Germinal center (tissue), 1 donor: ENCODE measurements at regions not wholly inside any gene's neighbourhood (a gene's known extent, or its start where the extent isn't known, plus 50 kb on each side); places are given as distances from the start of the nearest gene placed in this dataset.
"Not testable (repeated sequence)": the region's sequence is repeated elsewhere in the genome, so short reads cannot be mapped to it uniquely, and the experiment has no call there.

Source experiments
- DNase-seq: peaks from one replicate; pipeline ENCODE4 v3.0.0; 2012; ENCODE audit warnings: mixed read lengths, low spot score

GRCh38 chr10:57959318-57960006 is 308.2 kb downstream of the IPMK start:
- no peak for DNase-seq

- no peak for DNase-seq
Observed at GRCh38 chr10:57955076-57955475, 312.6 kb downstream of the IPMK start.

- DNase-seq = no peak
Observed at GRCh38 chr10:57952741-57953140, 315.0 kb downstream of the IPMK start.

GRCh38 chr10:57950442-57950974 is 317.2 kb downstream of the IPMK start:
- DNase-seq = no peak

- no peak for DNase-seq
Observed at GRCh38 chr10:57948796-57949195, 318.9 kb downstream of the IPMK start.

GRCh38 chr10:57946833-57947232 is 320.9 kb downstream of the IPMK start:
- DNase-seq = no peak

- DNase-seq = no peak
Observed at GRCh38 chr10:57943701-57944100, 324.0 kb downstream of the IPMK start.

GRCh38 chr10:57925045-57925444 is 342.6 kb downstream of the IPMK start:
- no peak for DNase-seq

- DNase-seq = no peak
Observed at GRCh38 chr10:57921140-57921539, 346.6 kb downstream of the IPMK start.

- DNase-seq = no peak
Observed at GRCh38 chr10:57919864-57920263, 347.8 kb downstream of the IPMK start.

- DNase-seq = no peak
Observed at GRCh38 chr10:57917019-57917418, 350.7 kb downstream of the IPMK start.

- DNase-seq = no peak
Observed at GRCh38 chr10:57905861-57906260, 361.8 kb downstream of the IPMK start.

- no peak for DNase-seq
Observed at GRCh38 chr10:57905010-57905409, 362.7 kb downstream of the IPMK start.

- no peak for DNase-seq
Observed at GRCh38 chr10:57898231-57898630, 369.5 kb downstream of the IPMK start.

GRCh38 chr10:57897611-57898010 is 370.1 kb downstream of the IPMK start:
- no peak for DNase-seq

- no peak for DNase-seq
Observed at GRCh38 chr10:57894361-57894760, 373.3 kb downstream of the IPMK start.

GRCh38 chr10:57891201-57892006 is 376.3 kb downstream of the IPMK start:
- no peak for DNase-seq

GRCh38 chr10:57890691-57891090 is 377.0 kb downstream of the IPMK start:
- no peak for DNase-seq

- not testable (repeated sequence) for DNase-seq
Observed at GRCh38 chr10:57885618-57885968, 382.1 kb downstream of the IPMK start.

- no peak for DNase-seq
Observed at GRCh38 chr10:57884965-57885617, 382.6 kb downstream of the IPMK start.

- DNase-seq = no peak
Observed at GRCh38 chr10:57884407-57884806, 383.3 kb downstream of the IPMK start.

GRCh38 chr10:57880446-57881227 is 387.1 kb downstream of the IPMK start:
- no peak for DNase-seq
